Stimulated activated CD4-positive, alpha-beta T cell treated with anti-CD3 and anti-CD28 coated beads, Interleukin-12 subunit alpha, Interleukin-12 subunit beta, amount 100 ng/mL, for 24 hours (primary cell): ENCODE measurements at regions not wholly inside any gene's neighbourhood (a gene's known extent, or its start where the extent isn't known, plus 50 kb on each side); places are given as distances from the start of the nearest gene placed in this dataset.

Experiments
- DNase-seq, 2 experiments: peaks; one replicate each; pipeline ENCODE4 v3.0.0-alpha.2; 2020; ENCODE audit warnings: low read depth in 2 of 2

GRCh38 chr16:85990861-85991301 is 91.9 kb downstream of the IRF8 start:
- no peak for DNase-seq

- DNase-seq = no peak
Observed at GRCh38 chr16:85991425-85991824, 92.5 kb downstream of the IRF8 start.

DNA sequence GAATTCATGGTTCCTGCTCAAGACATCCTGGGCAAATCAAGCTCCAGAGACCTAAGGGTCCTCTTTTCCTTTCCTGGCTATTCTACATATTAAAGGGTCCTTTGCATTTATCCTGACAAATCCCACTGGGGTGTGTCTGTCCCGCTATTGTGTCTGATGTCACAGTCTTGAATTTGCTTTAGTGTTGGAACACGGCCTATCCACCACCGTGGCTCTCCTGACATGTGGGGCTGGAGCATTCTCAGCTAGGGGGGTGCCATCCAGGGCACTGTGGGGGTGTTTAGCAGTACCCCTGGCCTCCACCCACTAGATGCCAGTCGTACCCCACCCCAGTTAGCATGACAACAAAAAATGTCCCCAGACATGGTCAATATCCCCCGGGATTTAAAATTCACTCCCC is 92.9 kb downstream of the IRF8 start:
- no peak for DNase-seq

GRCh38 chr16:85992359-85992758 is 93.4 kb downstream of the IRF8 start:
- no peak for DNase-seq

DNA sequence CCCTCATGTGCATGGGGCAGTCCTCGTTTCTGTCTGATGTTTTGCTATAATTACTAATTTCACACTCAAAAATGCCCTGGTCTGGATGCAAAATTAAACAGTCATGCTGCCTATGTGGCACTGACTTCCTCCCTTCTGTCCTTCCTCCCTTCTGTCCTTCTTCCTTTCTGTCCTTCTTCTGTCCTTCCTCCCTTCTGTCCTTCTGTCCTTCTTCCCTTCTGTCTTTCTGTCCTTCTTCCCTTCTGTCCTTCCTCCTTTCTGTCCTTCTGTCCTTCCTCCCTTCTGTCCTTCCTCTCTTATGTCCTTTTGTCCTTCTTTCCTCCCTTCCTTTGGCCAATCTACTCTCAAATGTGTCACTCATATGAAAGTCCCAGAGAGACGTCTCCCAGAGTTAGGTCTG is 93.8 kb downstream of the IRF8 start:
- DNase-seq = no peak

GRCh38 chr16:85994492-85995490 is 95.8 kb downstream of the IRF8 start:
- no peak for DNase-seq

DNA sequence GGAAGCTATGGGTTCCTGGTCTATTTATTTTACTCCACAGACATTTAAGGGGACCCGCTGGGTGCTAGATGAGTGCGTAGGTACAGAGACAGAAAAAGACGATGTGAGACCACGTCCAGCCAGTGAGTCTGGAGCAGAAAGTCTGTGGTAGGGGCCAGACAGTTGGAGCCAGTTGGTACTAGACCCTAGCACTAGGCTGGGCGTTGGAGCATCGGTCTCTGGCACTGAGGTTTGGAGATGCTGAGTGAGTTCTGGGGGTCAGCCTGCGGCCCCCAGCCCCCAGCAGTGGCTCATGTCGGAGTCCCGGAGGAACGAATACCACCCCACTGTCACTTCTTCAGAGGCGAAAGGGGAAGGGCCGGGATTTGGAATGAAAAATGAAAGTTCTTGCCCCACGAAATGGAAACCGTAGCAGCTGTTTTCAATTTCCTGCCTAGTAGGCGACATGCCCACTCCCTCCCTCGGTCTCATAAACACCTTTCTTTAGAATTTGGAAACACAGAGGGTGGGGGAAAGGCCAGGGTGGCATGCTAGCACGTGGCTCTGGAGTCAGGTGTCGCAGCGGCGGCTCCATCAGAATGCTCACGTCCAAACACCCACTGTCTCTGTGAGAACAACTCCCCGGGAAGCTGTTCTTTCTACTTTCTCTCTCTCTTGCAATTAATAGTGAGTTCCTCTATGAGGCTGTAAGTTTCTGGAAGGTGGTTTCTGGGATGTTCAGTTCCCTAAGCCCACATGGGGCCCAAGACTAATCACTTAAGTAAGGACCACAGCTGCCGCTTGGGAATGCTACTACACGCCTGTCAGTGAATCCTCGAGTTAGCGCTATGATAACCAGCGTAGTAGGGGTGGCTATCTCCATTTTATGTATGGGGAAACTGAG is 96.8 kb downstream of the IRF8 start:
- peak in 1 of 2 experiments; percentile 36 for DNase-seq

- no peak for DNase-seq
Observed at GRCh38 chr16:85996843-85997242, 97.9 kb downstream of the IRF8 start.

DNA sequence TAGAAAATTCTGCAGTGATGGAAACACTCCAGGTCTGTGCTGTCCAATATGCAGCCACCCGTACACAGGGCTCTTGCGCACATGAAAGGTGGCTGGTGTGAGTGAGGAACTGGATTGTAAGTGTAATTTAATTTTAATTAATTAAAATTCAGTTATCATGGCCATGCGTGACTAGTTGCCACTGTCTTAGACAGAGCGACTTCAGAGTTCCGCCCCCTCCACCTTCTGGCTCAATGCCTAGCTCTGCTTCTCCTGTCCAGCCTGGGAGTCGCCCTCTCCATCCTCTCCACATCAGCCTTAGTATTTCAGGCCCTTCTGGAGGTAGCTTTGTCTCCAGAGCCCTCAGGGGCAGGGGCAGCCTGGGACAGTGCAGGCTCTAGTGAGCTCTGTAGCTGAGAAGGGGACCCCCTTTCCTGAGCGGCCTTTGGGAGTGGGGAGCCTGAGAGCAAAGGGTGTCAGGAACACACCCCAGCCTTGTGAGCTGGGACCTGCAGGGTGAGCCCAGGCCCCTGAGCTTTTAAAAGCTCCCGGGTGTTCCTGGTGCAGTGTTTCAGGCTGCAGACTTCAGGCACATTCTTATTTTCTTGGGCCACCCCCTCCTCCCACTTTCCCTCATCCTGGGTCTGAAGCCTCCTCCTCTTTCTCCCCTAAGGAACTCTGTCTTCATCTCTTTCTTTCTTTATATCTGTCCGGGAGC is 99.4 kb downstream of the IRF8 start:
- no peak for DNase-seq

DNA sequence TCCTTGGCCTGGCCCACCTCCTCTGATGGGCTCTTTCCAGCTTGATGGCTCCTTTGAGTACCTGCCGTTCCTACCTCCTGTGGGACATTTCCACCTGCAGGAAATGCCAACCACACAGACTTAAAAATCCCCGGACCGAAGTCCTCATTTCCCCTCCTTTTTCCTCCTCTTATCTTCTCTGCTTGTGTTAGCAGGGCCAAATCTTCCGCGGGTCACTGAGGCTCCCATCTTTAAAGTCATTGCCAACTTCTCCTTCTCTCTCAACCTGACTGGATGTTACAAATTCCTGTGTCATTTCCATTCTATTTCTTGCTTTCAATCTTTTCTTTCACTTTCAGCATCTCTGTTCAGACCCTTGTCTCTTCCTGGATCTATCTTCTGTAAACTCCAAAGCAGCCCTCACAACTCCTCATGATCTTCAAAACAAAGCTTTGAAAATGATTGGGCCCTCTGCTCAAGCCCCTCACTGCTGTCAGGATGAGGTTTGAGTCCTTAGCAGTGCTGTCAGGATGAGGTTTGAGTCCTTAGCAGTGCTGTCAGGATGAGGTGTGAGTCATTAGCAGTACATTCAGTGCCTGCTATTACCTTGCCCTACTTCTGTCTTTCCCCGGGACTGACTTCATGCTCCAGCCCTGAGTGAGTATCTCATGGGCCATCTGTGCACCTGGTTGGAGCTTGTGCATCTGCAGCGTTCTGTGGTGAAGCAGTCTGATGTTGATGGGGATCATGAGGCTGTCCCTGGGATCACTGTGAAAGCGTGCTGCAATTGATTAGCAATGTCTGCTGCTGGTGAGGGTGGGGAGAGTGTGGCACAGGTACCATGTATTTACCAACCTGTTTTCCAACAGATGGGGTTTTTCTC is 100.1 kb downstream of the IRF8 start:
- DNase-seq = no peak

GRCh38 chr16:85999778-86000177 is 100.8 kb downstream of the IRF8 start:
- DNase-seq = no peak

DNA sequence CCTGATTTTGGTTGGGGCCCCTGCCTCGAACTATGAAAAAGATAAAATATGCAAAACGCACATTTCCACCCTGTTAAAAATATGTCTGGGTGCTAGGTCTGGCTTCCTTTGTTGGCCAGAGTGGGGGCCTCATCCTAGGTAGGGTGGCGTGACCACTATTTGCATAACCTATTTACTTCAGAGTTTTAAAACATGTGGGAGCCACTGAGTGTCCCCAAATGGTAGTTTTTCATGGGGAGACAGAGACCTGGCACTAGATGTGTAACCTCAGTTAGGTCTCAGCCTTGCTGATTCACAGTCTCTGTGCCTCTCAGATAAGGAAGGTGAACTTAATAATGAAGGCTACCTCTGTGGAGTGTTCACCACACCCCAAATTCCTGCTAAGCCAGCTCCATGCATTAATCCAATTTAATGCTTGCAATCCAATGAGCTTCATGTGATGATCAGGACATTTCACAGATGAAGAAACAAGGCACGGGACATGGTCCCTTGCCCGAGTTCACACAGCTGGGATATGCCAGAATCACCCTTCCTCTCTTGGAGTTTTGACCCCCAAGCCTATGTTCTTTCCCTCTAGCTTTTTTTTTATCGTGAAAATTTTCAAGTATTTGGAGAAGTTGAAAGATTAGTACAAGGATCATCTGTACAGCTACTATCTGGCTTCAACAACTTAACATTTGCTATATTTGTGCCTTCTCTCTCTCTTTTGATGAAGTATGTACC is 103.4 kb downstream of the IRF8 start:
- DNase-seq = no peak

- no peak for DNase-seq
Observed at GRCh38 chr16:86007524-86007923, 108.6 kb downstream of the IRF8 start.

DNA sequence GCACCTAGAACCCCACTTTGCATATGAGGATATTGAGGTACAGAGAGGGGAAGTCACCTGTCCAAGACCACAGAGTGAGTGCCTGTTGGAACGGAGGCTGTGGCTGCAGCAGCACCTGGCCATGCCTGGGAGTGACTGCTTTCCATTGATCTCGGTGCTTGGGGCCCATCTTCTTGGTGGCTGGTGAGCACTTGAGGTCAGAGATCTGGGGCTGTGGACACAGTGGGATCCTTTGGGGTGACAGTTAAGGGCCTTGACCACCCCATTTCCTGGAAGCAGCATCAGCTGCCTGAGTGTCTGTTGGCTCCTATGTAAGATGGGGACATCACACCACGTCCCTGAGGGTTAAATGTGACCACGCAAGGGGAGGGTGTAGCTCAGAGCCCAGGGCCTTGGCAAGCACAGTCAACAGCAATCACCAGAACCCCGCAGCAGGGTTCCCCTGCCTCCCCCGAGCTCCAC is 111.7 kb downstream of the IRF8 start:
- DNase-seq = no peak

- no peak for DNase-seq
Observed at GRCh38 chr16:86011532-86011931, 112.6 kb downstream of the IRF8 start.

- DNase-seq = no peak
Observed at GRCh38 chr16:86012221-86012620, 113.3 kb downstream of the IRF8 start.

DNA sequence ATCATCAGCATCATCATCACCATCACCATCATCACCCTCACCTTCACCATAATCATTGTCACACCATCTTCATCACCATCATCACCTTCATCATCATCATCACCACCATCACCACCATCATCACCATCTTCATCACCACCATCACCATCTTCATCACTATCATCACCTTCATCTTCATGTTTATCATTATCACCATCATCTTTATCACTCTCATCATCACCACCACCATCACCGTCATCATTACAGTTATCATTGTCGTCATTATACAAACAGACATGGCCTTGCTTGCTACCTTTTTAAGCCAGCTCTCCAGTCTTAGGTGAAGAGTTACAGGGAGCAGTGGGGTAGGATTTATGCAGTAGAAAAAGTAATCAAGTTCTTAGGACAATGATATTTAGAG is 114.9 kb downstream of the IRF8 start:
- no peak for DNase-seq

DNA sequence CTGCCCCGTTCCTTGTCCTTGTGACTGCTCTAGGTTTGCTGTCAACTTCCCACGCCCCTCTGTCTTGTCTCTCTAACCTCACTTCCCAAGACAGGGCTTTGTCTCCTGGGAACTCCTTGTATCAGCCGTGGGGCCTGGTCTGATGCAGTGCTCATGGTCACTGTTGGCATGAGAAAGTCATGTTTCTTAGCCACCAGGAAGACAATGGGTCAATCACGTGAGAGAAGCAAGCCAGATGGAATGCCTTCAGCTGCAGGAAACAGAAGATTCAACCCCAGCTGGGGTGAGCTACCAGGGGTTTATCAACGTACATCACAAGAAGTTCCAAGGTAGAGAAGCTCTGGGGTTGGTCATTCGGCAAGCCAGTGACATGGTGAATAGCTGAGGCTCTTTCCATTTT is 116.6 kb downstream of the IRF8 start:
- DNase-seq = no peak

DNA sequence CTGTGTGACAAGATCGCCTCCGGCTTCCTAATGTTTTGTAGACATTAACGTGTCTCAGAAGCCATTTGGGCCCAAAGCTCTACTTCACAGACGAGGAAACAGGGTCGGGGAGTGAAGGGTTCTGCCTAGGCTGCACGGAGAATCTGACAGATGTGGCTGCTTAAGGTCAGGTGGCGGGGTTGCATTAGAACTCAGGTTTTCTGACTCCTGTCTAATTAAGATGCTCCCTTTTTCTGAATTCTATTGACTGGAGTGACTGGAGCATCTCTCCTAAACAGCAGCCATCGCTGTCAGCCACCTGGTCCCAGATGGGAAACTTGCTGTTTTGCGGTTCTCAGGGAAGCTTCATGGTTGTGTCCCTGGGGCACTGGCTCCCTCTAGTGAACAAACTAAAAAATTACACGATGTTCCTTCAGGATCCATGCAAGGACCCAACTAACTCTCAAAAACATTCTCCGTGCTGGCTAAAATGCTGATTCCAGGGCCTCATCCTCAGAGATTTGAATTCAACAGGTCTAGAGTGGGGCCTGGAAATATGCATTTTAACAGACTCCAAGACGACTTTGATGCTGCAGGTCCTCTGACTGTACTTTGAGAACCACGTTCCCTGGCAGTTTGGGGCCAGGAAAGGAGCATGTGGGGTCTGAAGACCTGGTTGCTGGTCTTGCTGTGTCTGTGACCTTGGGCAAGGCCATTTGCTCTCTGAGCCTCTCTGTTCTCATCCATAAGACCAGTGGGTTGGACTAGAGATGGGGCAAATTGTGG is 117.4 kb downstream of the IRF8 start:
- peak in 1 of 2 experiments; percentile 32 for DNase-seq
